IPS-NIHi7 (cell line): ENCODE measurements at regions not wholly inside any gene's neighbourhood (a gene's known extent, or its start where the extent isn't known, plus 50 kb on each side); places are given as distances from the start of the nearest gene placed in this dataset.
"Not testable (repeated sequence)": the region's sequence is repeated elsewhere in the genome, so short reads cannot be mapped to it uniquely, and the experiment has no call there.

Experiments
- DNase-seq: peaks from one replicate; pipeline ENCODE4 v3.0.0; 2012; ENCODE audit warnings: mixed read lengths; ENCODE audit errors: extremely low spot score

GRCh38 chr14:105931808-105932483 is 405.6 kb downstream of the TMEM121 start:
- no peak for DNase-seq

- no peak for DNase-seq
Measured at GRCh38 chr14:105933238-105933637, 406.9 kb downstream of the TMEM121 start.

GRCh38 chr14:105935384-105935783 is 409.0 kb downstream of the TMEM121 start:
- no peak for DNase-seq

- no peak for DNase-seq
Measured at GRCh38 chr14:105937253-105938054, 411.1 kb downstream of the TMEM121 start.

- DNase-seq, result no peak
Measured at GRCh38 chr14:105938055-105938863, 411.9 kb downstream of the TMEM121 start.

- DNase-seq, result no peak
Measured at GRCh38 chr14:105938959-105939358, 412.6 kb downstream of the TMEM121 start.

- no peak for DNase-seq
Measured at GRCh38 chr14:105939810-105940508, 413.6 kb downstream of the TMEM121 start.

- DNase-seq, result no peak
Measured at GRCh38 chr14:105940534-105941225, 414.3 kb downstream of the TMEM121 start.

GRCh38 chr14:105941226-105942166 is 415.1 kb downstream of the TMEM121 start:
- DNase-seq, result no peak

GRCh38 chr14:105942725-105943124 is 416.3 kb downstream of the TMEM121 start:
- not testable (repeated sequence) for DNase-seq

- no peak for DNase-seq
Measured at GRCh38 chr14:105943973-105944602, 417.7 kb downstream of the TMEM121 start.

GRCh38 chr14:105944632-105945610 is 418.5 kb downstream of the TMEM121 start:
- DNase-seq, result no peak

GRCh38 chr14:105945896-105946295 is 419.5 kb downstream of the TMEM121 start:
- no peak for DNase-seq

GRCh38 chr14:105947599-105947998 is 421.2 kb downstream of the TMEM121 start:
- DNase-seq, result no peak

GRCh38 chr14:105948955-105949354 is 422.6 kb downstream of the TMEM121 start:
- not testable (repeated sequence) for DNase-seq

GRCh38 chr14:105950364-105950892 is 424.0 kb downstream of the TMEM121 start:
- DNase-seq, result not testable (repeated sequence)

- no peak for DNase-seq
Measured at GRCh38 chr14:105951399-105951798, 425.0 kb downstream of the TMEM121 start.

GRCh38 chr14:105952222-105952621 is 425.8 kb downstream of the TMEM121 start:
- no peak for DNase-seq
